A549 (cell line): ENCODE measurements at regions not wholly inside any gene's neighbourhood (a gene's known extent, or its start where the extent isn't known, plus 50 kb on each side); places are given as distances from the start of the nearest gene placed in this dataset.

ENCODE experiments used
- BHLHE40 ChIP-seq: IDR thresholded peaks from 2 replicates; pipeline ENCODE4 v1.6.1; 2012; ENCODE audit warnings: low read depth, low read length, inconsistent platforms
- CHD2 ChIP-seq: fragments of 150-350 bp; IDR thresholded peaks from 2 replicates; pipeline ENCODE4 v1.6.1; 2014; ENCODE audit warnings: low read length; ENCODE audit not compliant: partially characterized antibody
- CTCF ChIP-seq: fragments of >200 bp; sonication (Bioruptor Twin); formaldehyde crosslinking; IDR thresholded peaks from 3 replicates; pipeline ENCODE4 v1.5.1; 2016
- E2F6 ChIP-seq: IDR thresholded peaks from 2 replicates; pipeline ENCODE4 v1.6.1; 2012; ENCODE audit warnings: low read depth, borderline replicate concordance
- EHMT2 ChIP-seq: fragments of 200-600 bp; sonication (generic); IDR thresholded peaks from 2 replicates; pipeline ENCODE4 v1.6.1; 2016; ENCODE audit warnings: antibody characterized with exemption, low read depth, mild to moderate bottlenecking, moderate library complexity
- HEYL ChIP-seq: fragments of 250-450 bp; sonication (Bioruptor Pico); IDR thresholded peaks from 2 replicates; pipeline ENCODE4 v1.8.0; 2021; ENCODE audit warnings: mild to moderate bottlenecking, moderate library complexity
- HOXA7 ChIP-seq: fragments of 250-450 bp; sonication (Bioruptor Pico); IDR thresholded peaks from 2 replicates; pipeline ENCODE4 v1.5.0; 2020; ENCODE audit warnings: mild to moderate bottlenecking, moderate library complexity
- MAX ChIP-seq: IDR thresholded peaks from 2 replicates; pipeline ENCODE4 v1.6.1; 2012
- PBX3 ChIP-seq: IDR thresholded peaks from 2 replicates; pipeline ENCODE4 v1.6.1; 2012
- POLR2A ChIP-seq: IDR thresholded peaks from 2 replicates; pipeline ENCODE4 v1.6.1; 2012; ENCODE audit warnings: mild to moderate bottlenecking, low read length
- POLR2AphosphoS2 ChIP-seq: conservative IDR thresholded peaks from 2 replicates; pipeline ENCODE4 v1.6.1; 2012; ENCODE audit warnings: low read length, improper control_type of control experiment, inconsistent platforms
- RCOR1 ChIP-seq: fragments of 150-350 bp; IDR thresholded peaks from 2 replicates; pipeline ENCODE4 v1.6.1; 2014; ENCODE audit warnings: antibody characterized with exemption, low read length, low read depth
- REST ChIP-seq: fragments of 200-600 bp; sonication (generic); IDR thresholded peaks from 2 replicates; pipeline ENCODE4 v1.6.1; 2016; ENCODE audit warnings: antibody characterized with exemption, mild to moderate bottlenecking, moderate library complexity
- USF2 ChIP-seq: fragments of 450-650 bp; IDR thresholded peaks from 2 replicates; pipeline ENCODE4 v1.6.1; 2014; ENCODE audit warnings: antibody characterized with exemption

- TF ChIP-seq POLR2A (no peak), CTCF (no peak), PBX3 (no peak), HEYL (no peak), USF2 (no peak), BHLHE40 (no peak), REST (no peak), HOXA7 (no peak), MAX (no peak), POLR2AphosphoS2 (no peak), RCOR1 (no peak), E2F6 (no peak), CHD2 (no peak), EHMT2 (no peak)
These were observed 150.1 kb upstream of the ZNF217 start for GRCh38 chr20:53743607-53744260.
